ENCODE measurements at regions not wholly inside any gene's neighbourhood (a gene's known extent, or its start where the extent isn't known, plus 50 kb on each side); places are given as distances from the start of the nearest gene placed in this dataset.

DNA sequence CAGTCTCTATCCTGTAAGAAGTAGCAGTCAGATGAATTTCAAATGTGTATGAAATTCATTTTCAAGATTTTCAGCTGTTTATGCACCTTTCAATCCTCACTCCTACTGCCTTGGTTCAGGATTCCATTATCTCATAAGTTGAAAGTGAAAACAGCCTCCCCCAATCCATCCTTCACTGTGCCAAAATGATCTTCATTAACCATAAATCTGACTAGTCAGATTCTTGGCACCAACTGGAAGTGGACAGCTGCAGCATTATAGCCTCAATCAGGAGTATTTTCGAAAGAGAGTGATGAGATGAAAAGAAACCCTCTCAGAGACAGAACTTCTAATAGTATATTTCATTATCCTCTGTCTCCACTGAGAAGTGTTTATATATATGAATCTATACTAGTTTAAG, 365.3 kb upstream of the PDGFD start:
- Histone ChIP-seq H2AFZ (ENCODE audit: low read depth, low read length, severe bottlenecking) (no peak overlapping the region), H3K79me2 (ENCODE audit: insufficient read depth, low read length) (no peaks in the 10 kb centered on the region), H3K9me3 (ENCODE audit: insufficient read depth, low read length) (no peaks in the 10 kb centered on the region), H3K9ac (ENCODE audit: low read length) (no peak overlapping the region), H3K9me2 (replicated peaks; ENCODE audit: insufficient read depth, low read length) (no peaks in the 10 kb centered on the region), H3K4me3 (ENCODE audit: insufficient read depth, low read length, poor library complexity, severe bottlenecking) (no peak overlapping the region), H3K4me2 (ENCODE audit: low read depth, low read length, poor library complexity, severe bottlenecking) (no peak overlapping the region), H3K27me3 (ENCODE audit: low read length) (no peaks in the 10 kb centered on the region), H3K27ac (ENCODE audit: low read depth, low read length) (no peak overlapping the region), H3F3A (ENCODE audit: insufficient read depth) (no peaks in the 10 kb centered on the region), H3K36me3 (ENCODE audit: low read length) (no peaks in the 10 kb centered on the region), H4K20me1 (ENCODE audit: low read depth, low read length) (no peaks in the 10 kb centered on the region)
- TF ChIP-seq, protein P1, sequence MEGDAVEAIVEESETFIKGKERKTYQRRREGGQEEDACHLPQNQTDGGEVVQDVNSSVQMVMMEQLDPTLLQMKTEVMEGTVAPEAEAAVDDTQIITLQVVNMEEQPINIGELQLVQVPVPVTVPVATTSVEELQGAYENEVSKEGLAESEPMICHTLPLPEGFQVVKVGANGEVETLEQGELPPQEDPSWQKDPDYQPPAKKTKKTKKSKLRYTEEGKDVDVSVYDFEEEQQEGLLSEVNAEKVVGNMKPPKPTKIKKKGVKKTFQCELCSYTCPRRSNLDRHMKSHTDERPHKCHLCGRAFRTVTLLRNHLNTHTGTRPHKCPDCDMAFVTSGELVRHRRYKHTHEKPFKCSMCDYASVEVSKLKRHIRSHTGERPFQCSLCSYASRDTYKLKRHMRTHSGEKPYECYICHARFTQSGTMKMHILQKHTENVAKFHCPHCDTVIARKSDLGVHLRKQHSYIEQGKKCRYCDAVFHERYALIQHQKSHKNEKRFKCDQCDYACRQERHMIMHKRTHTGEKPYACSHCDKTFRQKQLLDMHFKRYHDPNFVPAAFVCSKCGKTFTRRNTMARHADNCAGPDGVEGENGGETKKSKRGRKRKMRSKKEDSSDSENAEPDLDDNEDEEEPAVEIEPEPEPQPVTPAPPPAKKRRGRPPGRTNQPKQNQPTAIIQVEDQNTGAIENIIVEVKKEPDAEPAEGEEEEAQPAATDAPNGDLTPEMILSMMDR (IDR thresholded peaks at IDR 0.05; ENCODE audit: insufficient read depth, low read length, poor library complexity, severe bottlenecking), result no peak
- TF ChIP-seq EZH2phosphoT487 (conservative IDR thresholded peaks at IDR 0.05; ENCODE audit: low read length), result no peak

GRCh38 chr11:104526006-104526405, 362.1 kb upstream of the PDGFD start:
- H3K27ac ChIP-seq (ENCODE audit: low read depth, low read length), result no peak overlapping the region
- H4K20me1 ChIP-seq (ENCODE audit: low read depth, low read length), result no peaks in the 10 kb centered on the region
- no peaks in the 10 kb centered on the region for H3F3A ChIP-seq (ENCODE audit: insufficient read depth)
- no peak overlapping the region for H3K4me2 ChIP-seq (ENCODE audit: low read depth, low read length, poor library complexity, severe bottlenecking)
- H3K27me3 ChIP-seq (ENCODE audit: low read length), result no peaks in the 10 kb centered on the region
- no peak overlapping the region for H2AFZ ChIP-seq (ENCODE audit: low read depth, low read length, severe bottlenecking)
- no peaks in the 10 kb centered on the region for H3K9me2 ChIP-seq (replicated peaks; ENCODE audit: insufficient read depth, low read length)
- no peak overlapping the region for H3K9ac ChIP-seq (ENCODE audit: low read length)
- TF ChIP-seq, protein P1 (IDR thresholded peaks at IDR 0.05; ENCODE audit: insufficient read depth, low read length, poor library complexity, severe bottlenecking), result no peak
- no peak for TF ChIP-seq EZH2phosphoT487 (conservative IDR thresholded peaks at IDR 0.05; ENCODE audit: low read length)
- no peaks in the 10 kb centered on the region for H3K79me2 ChIP-seq (ENCODE audit: insufficient read depth, low read length)
- H3K36me3 ChIP-seq (ENCODE audit: low read length), result no peaks in the 10 kb centered on the region
- no peak overlapping the region for H3K4me3 ChIP-seq (ENCODE audit: insufficient read depth, low read length, poor library complexity, severe bottlenecking)
- no peaks in the 10 kb centered on the region for H3K9me3 ChIP-seq (ENCODE audit: insufficient read depth, low read length)

DNA sequence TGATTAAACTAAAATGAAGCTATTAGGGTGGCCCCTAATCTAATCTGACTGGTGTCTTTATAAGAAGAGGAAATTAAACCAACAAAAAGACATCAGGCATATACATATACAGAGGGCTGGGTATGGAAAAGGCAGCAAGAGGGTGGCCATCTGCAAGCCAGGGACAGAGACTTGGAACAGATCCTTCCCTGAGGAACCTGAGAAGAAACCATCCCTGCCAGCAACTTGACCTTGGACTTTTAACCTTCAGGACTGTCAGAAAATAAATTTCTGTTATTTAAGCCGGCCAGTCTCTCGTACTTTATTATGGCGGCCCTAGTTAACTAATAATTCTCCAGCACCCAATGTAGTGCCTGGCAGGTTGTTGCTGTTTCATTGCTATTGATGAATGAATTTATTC, 361.5 kb upstream of the PDGFD start:
- no peak overlapping the region for H3K27ac ChIP-seq (ENCODE audit: low read depth, low read length)
- no peaks in the 10 kb centered on the region for H3K79me2 ChIP-seq (ENCODE audit: insufficient read depth, low read length)
- H2AFZ ChIP-seq (ENCODE audit: low read depth, low read length, severe bottlenecking), result no peak overlapping the region
- TF ChIP-seq EZH2phosphoT487 (conservative IDR thresholded peaks at IDR 0.05; ENCODE audit: low read length), result no peak
- TF ChIP-seq, protein P1 (IDR thresholded peaks at IDR 0.05; ENCODE audit: insufficient read depth, low read length, poor library complexity, severe bottlenecking), result no peak
- no peaks in the 10 kb centered on the region for H3K9me2 ChIP-seq (replicated peaks; ENCODE audit: insufficient read depth, low read length)
- H3F3A ChIP-seq (ENCODE audit: insufficient read depth), result no peaks in the 10 kb centered on the region
- H3K9me3 ChIP-seq (ENCODE audit: insufficient read depth, low read length), result no peaks in the 10 kb centered on the region
- H3K36me3 ChIP-seq (ENCODE audit: low read length), result no peaks in the 10 kb centered on the region
- H3K27me3 ChIP-seq (ENCODE audit: low read length), result no peaks in the 10 kb centered on the region
- no peak overlapping the region for H3K4me2 ChIP-seq (ENCODE audit: low read depth, low read length, poor library complexity, severe bottlenecking)
- H3K4me3 ChIP-seq (ENCODE audit: insufficient read depth, low read length, poor library complexity, severe bottlenecking), result no peak overlapping the region
- H3K9ac ChIP-seq (ENCODE audit: low read length), result no peak overlapping the region
- H4K20me1 ChIP-seq (ENCODE audit: low read depth, low read length), result no peaks in the 10 kb centered on the region

Data from SU-DHL-6 (cell line).